Activated CD4-positive, alpha-beta T cell treated with anti-CD3 and anti-CD28 coated beads for 36 hours (primary cell): ENCODE measurements at regions not wholly inside any gene's neighbourhood (a gene's known extent, or its start where the extent isn't known, plus 50 kb on each side); places are given as distances from the start of the nearest gene placed in this dataset.

Source experiments
- ATAC-seq: fragments of 200-7000 bp; cut with Tn5 transposase; one replicate; pipeline ENCODE4 v1.10.0; 2021; ENCODE audit warnings: mild to moderate bottlenecking, moderate library complexity
- CTCF ChIA-PET: fragments of 350-600 bp; sonication (Branson Sonifier 250); formaldehyde crosslinking; loops from one replicate; lab custom pipeline; 2021; ENCODE audit warnings: antibody characterized with exemption; lab: Charles Lee
- POLR2A ChIA-PET: fragments of 350-600 bp; sonication (Branson Sonifier 250); formaldehyde crosslinking; loops from one replicate; lab custom pipeline; 2021; ENCODE audit warnings: antibody characterized with exemption, inconsistent platforms; lab: Charles Lee
- DNase-seq: peaks from one replicate; pipeline ENCODE4 v3.0.0-alpha.2; 2020
- H3K27ac Mint-ChIP-seq: one replicate; pipeline ENCODE4 v1.8.0; 2021; ENCODE audit warnings: mixed read lengths
- H3K27me3 Mint-ChIP-seq: one replicate; pipeline ENCODE4 v1.8.0; 2021; ENCODE audit warnings: mixed read lengths
- H3K36me3 Mint-ChIP-seq: one replicate; pipeline ENCODE4 v1.8.0; 2021; ENCODE audit warnings: low read depth, mixed read lengths
- H3K4me1 Mint-ChIP-seq: one replicate; pipeline ENCODE4 v1.8.0; 2021; ENCODE audit warnings: mixed read lengths
- H3K4me3 Mint-ChIP-seq: one replicate; pipeline ENCODE4 v1.8.0; 2021; ENCODE audit warnings: mild to moderate bottlenecking, moderate library complexity, mixed read lengths
- H3K9me3 Mint-ChIP-seq: one replicate; pipeline ENCODE4 v1.8.0; 2021; ENCODE audit warnings: low read depth, mixed read lengths
- intact Hi-C, 2 experiments: fragments of 100-400 bp; cut with DNase I in 1 of 2; cut with micrococcal nuclease in 1 of 2; formaldehyde crosslinking; loops; one replicate each; pipeline versions ENCODE4 v1.14.2 to v1.15.1; 2022 to 2024; cut with DNase I, micrococcal nuclease

DNA sequence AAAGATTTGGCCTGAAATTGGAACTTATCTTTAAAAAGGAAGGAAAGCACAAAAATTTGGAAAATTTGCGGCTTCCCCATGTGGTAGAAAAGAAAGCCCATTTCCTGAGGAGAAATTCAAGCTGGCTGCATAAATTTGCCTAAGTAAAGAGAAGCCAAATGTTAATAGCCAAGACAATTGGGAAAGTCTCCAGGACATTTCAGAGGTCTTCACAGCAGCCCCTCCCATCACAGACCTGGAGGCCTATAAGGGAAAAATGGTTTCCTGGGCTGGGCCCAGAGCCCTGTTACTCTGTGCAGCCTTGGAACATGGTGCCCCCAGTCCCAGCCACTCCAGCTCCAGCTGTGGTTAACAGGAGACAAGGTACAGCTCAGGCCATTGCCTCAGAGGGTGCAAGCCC, 736.5 kb downstream of the HACE1 start:
- DNase-seq: no peak
- Mint-ChIP-seq H3K9me3 (peaks cover 5% of the 10 kb centered on the region), H3K27me3 (no peaks in the 10 kb centered on the region), H3K4me3 (no peak overlapping the region), H3K27ac (no peak overlapping the region), H3K36me3 (no peaks in the 10 kb centered on the region), H3K4me1 (no peaks in the 10 kb centered on the region)
- ChIA-PET CTCF (no interaction called here), POLR2A (no interaction called here)
- ATAC-seq: no peak
- intact Hi-C loops: no loop called here

DNA sequence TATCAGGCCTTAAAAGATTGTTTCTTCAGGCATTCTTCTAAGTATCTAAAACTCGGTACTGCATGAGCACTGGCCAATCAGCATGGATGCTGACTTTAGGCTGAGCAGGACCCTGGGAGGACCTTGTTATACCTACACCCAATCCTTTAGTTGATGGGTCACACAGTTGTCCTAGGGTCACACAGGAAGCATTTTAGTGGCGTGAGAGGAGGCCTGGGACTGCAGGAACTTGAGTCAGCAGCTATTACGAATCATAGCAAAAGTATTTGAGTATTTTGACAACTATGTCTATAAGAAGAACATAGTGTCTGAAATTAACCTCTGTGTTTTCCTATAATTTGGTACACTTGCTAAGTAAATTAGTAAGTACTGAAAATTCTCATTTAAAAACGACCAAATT, 741.4 kb downstream of the HACE1 start:
- DNase-seq: no peak
- CTCF ChIA-PET: interaction anchor here (0.7 kb wide), 1 partner anchor 1774 kb away, joined by 4 read pairs; no protein-coding TSS in a partner anchor
- POLR2A ChIA-PET: no interaction called here
- intact Hi-C loops: no loop called here
- Mint-ChIP-seq H3K4me3 (no peak overlapping the region), H3K4me1 (no peaks in the 10 kb centered on the region), H3K36me3 (no peaks in the 10 kb centered on the region), H3K27ac (no peak overlapping the region), H3K9me3 (peaks cover 3% of the 10 kb centered on the region), H3K27me3 (no peaks in the 10 kb centered on the region)
- no peak for ATAC-seq

- ChIA-PET POLR2A (no interaction called here), CTCF (no interaction called here)
- Mint-ChIP-seq H3K27ac (no peak overlapping the region), H3K36me3 (no peaks in the 10 kb centered on the region), H3K9me3 (peaks cover 4% of the 10 kb centered on the region), H3K4me1 (no peaks in the 10 kb centered on the region), H3K27me3 (no peaks in the 10 kb centered on the region), H3K4me3 (no peak overlapping the region)
- intact Hi-C loops: no loop called here
- no peak for DNase-seq
- no peak for ATAC-seq
Observed at GRCh38 chr6:104109806-104110205, 749.9 kb downstream of the HACE1 start.

GRCh38 chr6:104108634-104109033, 751.1 kb downstream of the HACE1 start:
- ChIA-PET POLR2A (no interaction called here), CTCF (no interaction called here)
- no peaks in the 10 kb centered on the region for H3K4me1 Mint-ChIP-seq
- no peak overlapping the region for H3K27ac Mint-ChIP-seq
- no peak overlapping the region for H3K4me3 Mint-ChIP-seq
- intact Hi-C loops: no loop called here
- H3K9me3 Mint-ChIP-seq: peaks cover 4% of the 10 kb centered on the region
- ATAC-seq (no peak), DNase-seq (no peak)
- H3K36me3 Mint-ChIP-seq: no peaks in the 10 kb centered on the region
- no peaks in the 10 kb centered on the region for H3K27me3 Mint-ChIP-seq

DNA sequence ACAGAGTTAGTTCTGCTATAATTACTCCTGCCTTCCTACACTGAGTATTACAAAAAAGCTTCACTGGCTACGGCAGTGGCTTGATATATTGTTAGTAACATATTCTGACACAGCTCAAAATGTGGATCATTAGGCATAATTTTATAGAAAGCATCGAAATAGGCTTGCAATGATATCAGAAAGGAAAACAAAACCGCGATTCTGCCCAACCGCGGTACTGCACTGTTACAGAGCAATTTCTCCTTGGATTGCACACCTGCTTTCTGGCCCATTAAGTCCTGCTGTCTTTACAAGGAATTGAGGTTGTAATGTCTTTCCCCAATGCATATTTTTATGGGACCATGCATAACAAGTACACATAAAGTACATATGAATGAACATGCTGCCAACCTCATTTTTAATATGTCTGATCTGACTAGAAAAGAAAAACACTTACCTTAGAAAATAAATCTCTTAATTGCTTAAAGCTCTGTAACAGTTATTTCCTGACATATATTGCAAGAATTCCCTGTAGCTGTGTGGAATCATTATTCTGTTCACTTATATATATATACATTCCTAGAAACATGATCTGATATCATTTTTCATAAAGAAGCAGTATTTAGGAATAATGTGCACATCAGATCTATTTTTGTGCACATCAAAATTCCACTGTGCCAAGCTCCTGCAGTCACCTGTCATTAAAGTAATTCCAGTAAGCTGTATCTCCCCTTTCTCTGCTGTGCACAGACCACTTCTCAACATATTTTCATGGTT, 763.9 kb downstream of the HACE1 start:
- DNase-seq: no peak
- intact Hi-C loops: no loop called here
- H3K27me3 Mint-ChIP-seq: no peaks in the 10 kb centered on the region
- ChIA-PET POLR2A (no interaction called here), CTCF (no interaction called here)
- no peaks in the 10 kb centered on the region for H3K4me1 Mint-ChIP-seq
- ATAC-seq: no peak
- no peak overlapping the region for H3K27ac Mint-ChIP-seq
- H3K9me3 Mint-ChIP-seq: no peaks in the 10 kb centered on the region
- H3K36me3 Mint-ChIP-seq: no peaks in the 10 kb centered on the region
- H3K4me3 Mint-ChIP-seq: no peak overlapping the region

GRCh38 chr6:104087765-104088164, 772.0 kb downstream of the HACE1 start:
- CTCF ChIA-PET: no interaction called here
- ATAC-seq: no peak
- H3K4me3 Mint-ChIP-seq: no peak overlapping the region

GRCh38 chr6:104068281-104068680, 791.4 kb downstream of the HACE1 start:
- H3K4me3 Mint-ChIP-seq: no peak overlapping the region

More at GRCh38 chr6:104087765-104088164, 772.0 kb downstream of the HACE1 start:
- Mint-ChIP-seq H3K27me3 (no peaks in the 10 kb centered on the region), H3K9me3 (peaks cover 3% of the 10 kb centered on the region), H3K4me1 (no peaks in the 10 kb centered on the region), H3K36me3 (no peaks in the 10 kb centered on the region), H3K27ac (no peak overlapping the region)
- intact Hi-C loops: no loop called here
- DNase-seq: no peak
- POLR2A ChIA-PET: no interaction called here

GRCh38 chr6:104064876-104065275, 794.8 kb downstream of the HACE1 start:
- no peak overlapping the region for H3K27ac Mint-ChIP-seq
- ChIA-PET POLR2A (no interaction called here), CTCF (no interaction called here)
- H3K27me3 Mint-ChIP-seq: no peaks in the 10 kb centered on the region
- H3K9me3 Mint-ChIP-seq: peaks cover 4% of the 10 kb centered on the region
- no peak overlapping the region for H3K4me3 Mint-ChIP-seq
- intact Hi-C loops: no loop called here
- H3K4me1 Mint-ChIP-seq: no peaks in the 10 kb centered on the region
- DNase-seq: no peak
- no peaks in the 10 kb centered on the region for H3K36me3 Mint-ChIP-seq
- no peak for ATAC-seq

More at GRCh38 chr6:104068281-104068680, 791.4 kb downstream of the HACE1 start:
- Mint-ChIP-seq H3K27me3 (no peaks in the 10 kb centered on the region), H3K36me3 (no peaks in the 10 kb centered on the region), H3K9me3 (no peaks in the 10 kb centered on the region), H3K4me1 (no peaks in the 10 kb centered on the region), H3K27ac (no peak overlapping the region)
- DNase-seq (no peak), ATAC-seq (no peak)
- ChIA-PET POLR2A (no interaction called here), CTCF (no interaction called here)
- intact Hi-C loops: no loop called here

- no peak overlapping the region for H3K27ac Mint-ChIP-seq
- DNase-seq: no peak
- H3K27me3 Mint-ChIP-seq: no peaks in the 10 kb centered on the region
- peaks cover 2% of the 10 kb centered on the region for H3K9me3 Mint-ChIP-seq
- ChIA-PET CTCF (no interaction called here), POLR2A (no interaction called here)
- H3K4me3 Mint-ChIP-seq: no peak overlapping the region
- intact Hi-C loops: no loop called here
- H3K36me3 Mint-ChIP-seq: no peaks in the 10 kb centered on the region
- ATAC-seq: no peak
- no peaks in the 10 kb centered on the region for H3K4me1 Mint-ChIP-seq
Observed at GRCh38 chr6:104050455-104050854, 809.3 kb downstream of the HACE1 start.

- H3K27me3 Mint-ChIP-seq: no peaks in the 10 kb centered on the region
- CTCF ChIA-PET: no interaction called here
- intact Hi-C loops: no loop called here
- H3K27ac Mint-ChIP-seq: no peak overlapping the region
- ATAC-seq: no peak
- no peak overlapping the region for H3K4me3 Mint-ChIP-seq
- POLR2A ChIA-PET: no interaction called here
- no peaks in the 10 kb centered on the region for H3K4me1 Mint-ChIP-seq
- DNase-seq: no peak
- no peaks in the 10 kb centered on the region for H3K36me3 Mint-ChIP-seq
- peaks cover 5% of the 10 kb centered on the region for H3K9me3 Mint-ChIP-seq
Observed at GRCh38 chr6:104046426-104046825, 813.3 kb downstream of the HACE1 start.

- H3K27ac Mint-ChIP-seq: no peak overlapping the region
- DNase-seq (no peak), ATAC-seq (no peak)
- CTCF ChIA-PET: no interaction called here
- no peaks in the 10 kb centered on the region for H3K4me1 Mint-ChIP-seq
- intact Hi-C loops: no loop called here
- H3K36me3 Mint-ChIP-seq: no peaks in the 10 kb centered on the region
- no peak overlapping the region for H3K4me3 Mint-ChIP-seq
- POLR2A ChIA-PET: no interaction called here
- no peaks in the 10 kb centered on the region for H3K27me3 Mint-ChIP-seq
- H3K9me3 Mint-ChIP-seq: no peaks in the 10 kb centered on the region
Observed at GRCh38 chr6:104031346-104031745, 828.4 kb downstream of the HACE1 start.

DNA sequence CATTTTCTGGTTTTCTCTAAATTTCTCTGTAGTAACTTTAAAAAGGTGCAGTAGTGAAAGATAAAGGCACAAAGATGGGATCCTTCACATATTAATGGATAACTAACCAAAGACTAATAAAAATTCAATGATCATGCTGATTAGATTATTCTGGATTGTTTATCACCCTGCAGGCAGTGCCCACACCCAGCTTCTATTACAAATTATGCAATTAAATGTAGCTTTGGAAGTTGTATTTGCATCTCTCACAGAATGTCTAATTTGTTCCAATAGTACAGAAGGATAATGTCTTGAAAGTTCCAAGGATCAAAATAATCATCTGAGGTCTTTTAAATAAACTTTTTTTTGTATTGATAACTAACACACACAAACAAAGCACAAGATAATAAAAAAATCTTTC, 837.6 kb downstream of the HACE1 start:
- H3K36me3 Mint-ChIP-seq: no peaks in the 10 kb centered on the region
- ChIA-PET CTCF (no interaction called here), POLR2A (no interaction called here)
- intact Hi-C loops: no loop called here
- H3K9me3 Mint-ChIP-seq: peaks cover 4% of the 10 kb centered on the region
- no peaks in the 10 kb centered on the region for H3K27me3 Mint-ChIP-seq
- H3K4me3 Mint-ChIP-seq: no peak overlapping the region
- no peaks in the 10 kb centered on the region for H3K4me1 Mint-ChIP-seq
- H3K27ac Mint-ChIP-seq: no peak overlapping the region
- ATAC-seq (no peak), DNase-seq (no peak)
